ENCODE measurements at regions not wholly inside any gene's neighbourhood (a gene's known extent, or its start where the extent isn't known, plus 50 kb on each side); places are given as distances from the start of the nearest gene placed in this dataset.

DNA sequence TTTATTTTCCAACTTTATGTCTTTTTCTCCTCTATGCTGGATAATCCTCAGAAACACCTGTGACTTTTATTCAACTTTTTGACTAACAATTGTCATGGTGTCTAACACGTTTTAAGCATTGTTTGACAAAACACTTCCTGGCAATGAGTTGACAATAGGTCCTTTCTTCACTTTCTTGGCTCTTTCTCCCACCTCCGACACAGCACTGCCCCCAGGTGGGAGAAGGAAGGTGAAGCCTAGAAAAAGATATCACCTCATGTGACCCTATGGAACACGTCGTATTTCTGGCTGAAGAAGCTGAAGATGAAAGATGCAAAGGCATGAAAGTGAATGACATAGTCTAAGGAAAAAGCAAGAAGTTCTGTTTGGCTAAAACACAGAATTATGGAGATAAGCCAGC is 430.0 kb downstream of the ETNK1 start:
- no peak overlapping the region for H2AFZ ChIP-seq (ENCODE audit: control insufficient read depth, low read length)

DNA sequence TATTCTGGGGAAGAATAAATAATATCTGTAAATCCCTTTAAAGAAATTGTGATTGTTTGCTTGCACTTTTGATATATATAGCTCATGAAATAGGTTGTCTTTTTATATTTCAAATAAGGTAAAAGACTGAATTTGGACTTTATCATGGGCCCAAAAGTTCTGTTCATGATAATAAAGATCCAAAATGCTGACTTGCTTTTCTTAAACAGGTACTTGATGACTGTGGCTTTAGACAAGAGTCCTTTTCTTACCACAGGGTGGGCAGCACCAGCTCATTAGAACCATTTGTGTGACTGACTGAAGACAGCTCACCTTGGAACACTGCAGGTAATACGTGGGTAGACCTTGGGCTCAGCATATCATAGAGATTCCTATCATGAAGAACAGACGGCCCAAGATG is 432.6 kb downstream of the ETNK1 start:
- TF ChIP-seq, protein P1, sequence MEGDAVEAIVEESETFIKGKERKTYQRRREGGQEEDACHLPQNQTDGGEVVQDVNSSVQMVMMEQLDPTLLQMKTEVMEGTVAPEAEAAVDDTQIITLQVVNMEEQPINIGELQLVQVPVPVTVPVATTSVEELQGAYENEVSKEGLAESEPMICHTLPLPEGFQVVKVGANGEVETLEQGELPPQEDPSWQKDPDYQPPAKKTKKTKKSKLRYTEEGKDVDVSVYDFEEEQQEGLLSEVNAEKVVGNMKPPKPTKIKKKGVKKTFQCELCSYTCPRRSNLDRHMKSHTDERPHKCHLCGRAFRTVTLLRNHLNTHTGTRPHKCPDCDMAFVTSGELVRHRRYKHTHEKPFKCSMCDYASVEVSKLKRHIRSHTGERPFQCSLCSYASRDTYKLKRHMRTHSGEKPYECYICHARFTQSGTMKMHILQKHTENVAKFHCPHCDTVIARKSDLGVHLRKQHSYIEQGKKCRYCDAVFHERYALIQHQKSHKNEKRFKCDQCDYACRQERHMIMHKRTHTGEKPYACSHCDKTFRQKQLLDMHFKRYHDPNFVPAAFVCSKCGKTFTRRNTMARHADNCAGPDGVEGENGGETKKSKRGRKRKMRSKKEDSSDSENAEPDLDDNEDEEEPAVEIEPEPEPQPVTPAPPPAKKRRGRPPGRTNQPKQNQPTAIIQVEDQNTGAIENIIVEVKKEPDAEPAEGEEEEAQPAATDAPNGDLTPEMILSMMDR (optimal IDR thresholded peaks at IDR 0.05 in 1 of 3, IDR thresholded peaks at IDR 0.05 in 1 of 3, conservative IDR thresholded peaks at IDR 0.05 in 1 of 3; ENCODE audit: extremely low read depth in 1 of 3, insufficient read depth in 2 of 3, low read length in 3 of 3): no peak
- TF ChIP-seq EZH2 (IDR thresholded peaks at IDR 0.05; ENCODE audit: low read length): no peak
- DNase-seq (ENCODE audit: low read depth, low spot score): no peak
- H3K79me2 ChIP-seq (ENCODE audit: control insufficient read depth, insufficient read depth, low read length): no peaks in the 10 kb centered on the region
- no peak overlapping the region for H2AFZ ChIP-seq (ENCODE audit: control insufficient read depth, low read length)
- H3K4me3 ChIP-seq (ENCODE audit: control insufficient read depth in 2 of 3, extremely low read depth in 1 of 3, insufficient read depth in 2 of 3, low read depth in 1 of 3, low read length in 3 of 3): no peak overlapping the region
- H3K27ac ChIP-seq (ENCODE audit: control insufficient read depth, insufficient read depth, low read length): no peak overlapping the region
- H3K9me1 ChIP-seq (ENCODE audit: control insufficient read depth, extremely low read depth, insufficient read depth, low read length): no peaks in the 10 kb centered on the region
- H3K36me3 ChIP-seq (ENCODE audit: control insufficient read depth in 2 of 2, extremely low read depth in 1 of 2, insufficient read depth in 2 of 2, low read length in 2 of 2): no peaks in the 10 kb centered on the region
- no peaks in the 10 kb centered on the region for H4K20me1 ChIP-seq (ENCODE audit: control insufficient read depth, extremely low read depth, insufficient read depth, low read length)
- no peak for FAIRE-seq
- no peaks in the 10 kb centered on the region for H3K4me1 ChIP-seq (ENCODE audit: control insufficient read depth, extremely low read depth, insufficient read depth, low read length)
- no peaks in the 10 kb centered on the region for H3K9me3 ChIP-seq (ENCODE audit: control insufficient read depth, low read depth, low read length)
- H3K4me2 ChIP-seq (ENCODE audit: control insufficient read depth, extremely low read depth, insufficient read depth, low read depth, low read length): no peak overlapping the region
- no peaks in the 10 kb centered on the region for H3K27me3 ChIP-seq (ENCODE audit: control insufficient read depth, extremely low read depth, insufficient read depth, low read length)
- dilution Hi-C loops (cut with MboI; ENCODE audit: extremely low pct_ligation_motif_present, low sequenced_read_pairs): no loop called here
- no peak overlapping the region for H3K9ac ChIP-seq (ENCODE audit: control insufficient read depth, extremely low read depth, insufficient read depth, low read length)

More for the DNA sequence above, 430.0 kb downstream of the ETNK1 start:
- no peaks in the 10 kb centered on the region for H3K9me3 ChIP-seq (ENCODE audit: control insufficient read depth, low read depth, low read length)
- no peak overlapping the region for H3K4me3 ChIP-seq (ENCODE audit: control insufficient read depth in 2 of 3, extremely low read depth in 1 of 3, insufficient read depth in 2 of 3, low read depth in 1 of 3, low read length in 3 of 3)
- no peaks in the 10 kb centered on the region for H3K9me1 ChIP-seq (ENCODE audit: control insufficient read depth, extremely low read depth, insufficient read depth, low read length)
- H3K4me2 ChIP-seq (ENCODE audit: control insufficient read depth, extremely low read depth, insufficient read depth, low read depth, low read length): no peak overlapping the region
- H3K27ac ChIP-seq (ENCODE audit: control insufficient read depth, insufficient read depth, low read length): no peak overlapping the region
- DNase-seq (ENCODE audit: low read depth, low spot score): no peak
- no peaks in the 10 kb centered on the region for H3K79me2 ChIP-seq (ENCODE audit: control insufficient read depth, insufficient read depth, low read length)
- dilution Hi-C loops (cut with MboI; ENCODE audit: extremely low pct_ligation_motif_present, low sequenced_read_pairs): no loop called here
- no peaks in the 10 kb centered on the region for H3K27me3 ChIP-seq (ENCODE audit: control insufficient read depth, extremely low read depth, insufficient read depth, low read length)
- no peaks in the 10 kb centered on the region for H3K36me3 ChIP-seq (ENCODE audit: control insufficient read depth in 2 of 2, extremely low read depth in 1 of 2, insufficient read depth in 2 of 2, low read length in 2 of 2)
- H4K20me1 ChIP-seq (ENCODE audit: control insufficient read depth, extremely low read depth, insufficient read depth, low read length): no peaks in the 10 kb centered on the region
- no peak for TF ChIP-seq EZH2 (IDR thresholded peaks at IDR 0.05; ENCODE audit: low read length)
- TF ChIP-seq, protein P1 (optimal IDR thresholded peaks at IDR 0.05 in 1 of 3, IDR thresholded peaks at IDR 0.05 in 1 of 3, conservative IDR thresholded peaks at IDR 0.05 in 1 of 3; ENCODE audit: extremely low read depth in 1 of 3, insufficient read depth in 2 of 3, low read length in 3 of 3): peak; percentile 65 to 76 (median 74)
- H3K4me1 ChIP-seq (ENCODE audit: control insufficient read depth, extremely low read depth, insufficient read depth, low read length): no peaks in the 10 kb centered on the region
- H3K9ac ChIP-seq (ENCODE audit: control insufficient read depth, extremely low read depth, insufficient read depth, low read length): no peak overlapping the region
- FAIRE-seq: peak; percentile 96

Measured in keratinocyte (primary cell).